ENCODE measurements at regions not wholly inside any gene's neighbourhood (a gene's known extent, or its start where the extent isn't known, plus 50 kb on each side); places are given as distances from the start of the nearest gene placed in this dataset.

GRCh38 chr2:139778732-139779131 lies 998.5 kb upstream of the NXPH2 start:
- TF ChIP-seq RFX1 (IDR thresholded peaks at IDR 0.05) (no peak), SMAD2 (IDR thresholded peaks at IDR 0.05; ENCODE audit: low read depth, low read length) (no peak), MYBL2 (IDR thresholded peaks at IDR 0.05; ENCODE audit: low read depth) (no peak), MYBL2 (CRISPR knock-in tag; IDR thresholded peaks at IDR 0.05; ENCODE audit: borderline replicate concordance) (no peak), KLF1 (tag; IDR thresholded peaks at IDR 0.05) (no peak), ETV6 (IDR thresholded peaks at IDR 0.05; ENCODE audit: borderline replicate concordance in 1 of 2, low read depth in 2 of 2, low read length in 1 of 2) (no peak), ETV6 (CRISPR knock-in tag; IDR thresholded peaks at IDR 0.05; ENCODE audit: borderline replicate concordance) (no peak)
